Astrocyte (in vitro differentiated cells and primary cell): ENCODE measurements at regions not wholly inside any gene's neighbourhood (a gene's known extent, or its start where the extent isn't known, plus 50 kb on each side); places are given as distances from the start of the nearest gene placed in this dataset.

Source experiments
- DNase-seq: peaks from one replicate; pipeline ENCODE4 v3.0.0-alpha.2; 2010; ENCODE audit warnings: low read depth
- FAIRE-seq: peaks from 2 replicates; lab custom pipeline; 2011; peaks lifted over from hg19 to GRCh38; lab: Jason Lieb, UNC
- H2AFZ ChIP-seq: 2 replicates; pipeline ENCODE4 v1.6.0; 2012; ENCODE audit warnings: low read depth, low read length, inconsistent platforms
- H3K27ac ChIP-seq: 2 replicates; pipeline ENCODE4 v1.5.1; 2011; ENCODE audit warnings: low read depth, low read length, inconsistent platforms
- H3K27me3 ChIP-seq: 2 replicates; pipeline ENCODE4 v1.6.0; 2011; ENCODE audit warnings: low read length, inconsistent platforms; ENCODE audit not compliant: insufficient read depth
- H3K36me3 ChIP-seq: 2 replicates; pipeline ENCODE4 v1.5.1; 2011; ENCODE audit warnings: low read length, inconsistent platforms; ENCODE audit not compliant: insufficient read depth
- H3K4me1 ChIP-seq: 2 replicates; pipeline ENCODE4 v1.5.1; 2011; ENCODE audit warnings: low read length, inconsistent platforms; ENCODE audit not compliant: insufficient read depth
- H3K4me2 ChIP-seq: 2 replicates; pipeline ENCODE4 v1.6.0; 2012; ENCODE audit warnings: low read length, inconsistent platforms
- H3K4me3 ChIP-seq: 2 replicates; pipeline ENCODE4 v1.5.1; 2011; ENCODE audit warnings: low read depth, mild to moderate bottlenecking, low read length, inconsistent platforms; ENCODE audit not compliant: insufficient read depth
- H3K79me2 ChIP-seq: 2 replicates; pipeline ENCODE4 v1.6.0; 2012; ENCODE audit warnings: mild to moderate bottlenecking, low read length, inconsistent platforms; ENCODE audit not compliant: insufficient read depth
- H3K9ac ChIP-seq: 2 replicates; pipeline ENCODE4 v1.6.0; 2012; ENCODE audit warnings: mild to moderate bottlenecking, low read length, inconsistent platforms
- H3K9me3 ChIP-seq: 2 replicates; pipeline ENCODE4 v1.5.1; 2012; ENCODE audit warnings: low read depth, mild to moderate bottlenecking, low read length, inconsistent platforms; ENCODE audit not compliant: insufficient read depth
- H4K20me1 ChIP-seq: 2 replicates; pipeline ENCODE4 v1.6.0; 2012; ENCODE audit warnings: low read length, inconsistent platforms; ENCODE audit not compliant: insufficient read depth
- H3K27ac Mint-ChIP-seq: one replicate; pipeline ENCODE4 v1.8.0; 2021; ENCODE audit warnings: mild to moderate bottlenecking, mixed read lengths; ENCODE audit not compliant: unreplicated experiment
- H3K27me3 Mint-ChIP-seq: one replicate; pipeline ENCODE4 v1.8.0; 2021; ENCODE audit warnings: low read depth, mixed read lengths; ENCODE audit not compliant: unreplicated experiment
- H3K36me3 Mint-ChIP-seq: one replicate; pipeline ENCODE4 v1.8.0; 2021; ENCODE audit warnings: low read depth, mixed read lengths; ENCODE audit not compliant: unreplicated experiment
- H3K4me1 Mint-ChIP-seq: one replicate; pipeline ENCODE4 v1.8.0; 2021; ENCODE audit warnings: low read depth, mixed read lengths; ENCODE audit not compliant: unreplicated experiment
- H3K4me3 Mint-ChIP-seq: one replicate; pipeline ENCODE4 v1.8.0; 2021; ENCODE audit warnings: mild to moderate bottlenecking, moderate library complexity, mixed read lengths; ENCODE audit not compliant: unreplicated experiment
- H3K9me3 Mint-ChIP-seq: one replicate; pipeline ENCODE4 v1.8.0; 2021; ENCODE audit warnings: mild to moderate bottlenecking, mixed read lengths; ENCODE audit not compliant: unreplicated experiment
- CTCF ChIP-seq: IDR thresholded peaks from 2 replicates; pipeline ENCODE4 v1.5.1; 2011; ENCODE audit warnings: low read depth, mild to moderate bottlenecking, inconsistent platforms, low read length, moderate library complexity; ENCODE audit not compliant: insufficient read depth
- EZH2 ChIP-seq: IDR thresholded peaks from 2 replicates; pipeline ENCODE4 v1.6.1; 2012; ENCODE audit warnings: mild to moderate bottlenecking, low read length, inconsistent platforms; ENCODE audit not compliant: insufficient read depth

GRCh38 chr10:61024856-61025201 lies 80.8 kb upstream of the RHOBTB1 start:
- Histone ChIP-seq H3K4me2 (no peak overlapping the region), H3K27me3 (no peaks in the 10 kb centered on the region), H3K4me3 (no peak overlapping the region), H4K20me1 (no peaks in the 10 kb centered on the region), H3K36me3 (no peaks in the 10 kb centered on the region), H3K27ac (no peak overlapping the region), H2AFZ (no peak overlapping the region), H3K79me2 (no peaks in the 10 kb centered on the region), H3K9me3 (no peaks in the 10 kb centered on the region), H3K9ac (no peak overlapping the region), H3K4me1 (peaks cover 19% of the 10 kb centered on the region)
- DNase-seq (peak; percentile 7), FAIRE-seq (no peak)
- H3K36me3 Mint-ChIP-seq = no peaks in the 10 kb centered on the region
- H3K27ac Mint-ChIP-seq = no peak overlapping the region
- no peaks in the 10 kb centered on the region for H3K9me3 Mint-ChIP-seq
- H3K4me1 Mint-ChIP-seq = peaks cover 27% of the 10 kb centered on the region
- no peak for TF ChIP-seq EZH2
- TF ChIP-seq CTCF = peak; percentile 85
- no peak overlapping the region for H3K4me3 Mint-ChIP-seq
- no peaks in the 10 kb centered on the region for H3K27me3 Mint-ChIP-seq

GRCh38 chr10:61024151-61024855 lies 80.3 kb upstream of the RHOBTB1 start:
- DNase-seq (no peak), FAIRE-seq (no peak)
- no peak overlapping the region for H3K9ac ChIP-seq
- no peak overlapping the region for H3K4me2 ChIP-seq
- no peaks in the 10 kb centered on the region for H3K27me3 ChIP-seq
- no peak for TF ChIP-seq CTCF
- TF ChIP-seq EZH2 = no peak
- H4K20me1 ChIP-seq = no peaks in the 10 kb centered on the region
- H3K36me3 ChIP-seq = no peaks in the 10 kb centered on the region
- H3K79me2 ChIP-seq = no peaks in the 10 kb centered on the region
- peaks cover 13% of the 10 kb centered on the region for H3K4me1 ChIP-seq
- H3K27ac ChIP-seq = no peak overlapping the region
- H3K9me3 ChIP-seq = no peaks in the 10 kb centered on the region
- no peaks in the 10 kb centered on the region for H3K36me3 Mint-ChIP-seq
- no peaks in the 10 kb centered on the region for H3K27me3 Mint-ChIP-seq
- no peak overlapping the region for H3K27ac Mint-ChIP-seq
- peaks cover 2% of the 10 kb centered on the region for H3K9me3 Mint-ChIP-seq
- peaks cover 22% of the 10 kb centered on the region for H3K4me1 Mint-ChIP-seq
- H2AFZ ChIP-seq = no peak overlapping the region
- no peak overlapping the region for H3K4me3 ChIP-seq
- no peak overlapping the region for H3K4me3 Mint-ChIP-seq

GRCh38 chr10:61023053-61023452 lies 79.1 kb upstream of the RHOBTB1 start:
- Histone ChIP-seq H3K36me3 (no peaks in the 10 kb centered on the region), H3K4me2 (no peak overlapping the region), H3K9me3 (no peaks in the 10 kb centered on the region), H3K4me3 (no peak overlapping the region), H4K20me1 (no peaks in the 10 kb centered on the region), H3K4me1 (peaks cover 2% of the 10 kb centered on the region), H3K79me2 (no peaks in the 10 kb centered on the region), H3K9ac (no peak overlapping the region), H2AFZ (no peak overlapping the region), H3K27ac (no peak overlapping the region), H3K27me3 (no peaks in the 10 kb centered on the region)
- Mint-ChIP-seq H3K4me1 (peaks cover 12% of the 10 kb centered on the region), H3K4me3 (no peak overlapping the region), H3K36me3 (no peaks in the 10 kb centered on the region), H3K27me3 (no peaks in the 10 kb centered on the region), H3K9me3 (peaks cover 2% of the 10 kb centered on the region), H3K27ac (no peak overlapping the region)
- DNase-seq = no peak
- no peak for TF ChIP-seq CTCF
- no peak for TF ChIP-seq EZH2
- FAIRE-seq = no peak
